AG10803 (cell line): ENCODE measurements at regions not wholly inside any gene's neighbourhood (a gene's known extent, or its start where the extent isn't known, plus 50 kb on each side); places are given as distances from the start of the nearest gene placed in this dataset.

ENCODE experiments used
- DNase-seq: peaks from one replicate; pipeline ENCODE4 v3.0.0; 2010; ENCODE audit warnings: low read depth
- H3K4me3 ChIP-seq: 2 replicates; pipeline ENCODE4 v1.5.1; 2011; ENCODE audit warnings: mild to moderate bottlenecking, low read length, control low read depth
- TF ChIP-seq, protein P1 (sequence below): conservative IDR thresholded peaks from 2 replicates; pipeline ENCODE4 v1.5.1; 2011; ENCODE audit warnings: mild to moderate bottlenecking, low read length, control low read depth, inconsistent platforms

DNA sequence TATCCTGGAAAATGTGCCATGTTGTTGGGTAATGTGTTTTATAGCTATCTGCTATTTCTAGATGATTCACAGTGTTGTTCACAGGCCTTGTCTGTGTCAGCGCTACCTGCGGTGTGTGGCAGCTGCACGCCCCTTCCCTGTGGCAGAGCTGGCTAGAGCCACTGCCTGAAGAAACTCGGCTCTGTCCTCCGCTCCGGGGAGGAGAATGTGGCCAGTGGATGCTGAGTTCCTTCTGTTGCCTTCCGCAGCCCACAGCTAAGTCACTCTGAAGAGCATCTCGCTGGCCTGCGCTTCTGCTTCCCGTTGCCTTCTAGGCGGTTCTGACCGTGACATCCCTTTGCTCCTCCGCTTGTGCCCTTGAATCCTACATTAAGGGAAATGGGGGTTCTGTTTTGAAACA lies 135.1 kb downstream of the PLG start:
- no peak for DNase-seq
- H3K4me3 ChIP-seq = no peak overlapping the region
- TF ChIP-seq, protein P1, sequence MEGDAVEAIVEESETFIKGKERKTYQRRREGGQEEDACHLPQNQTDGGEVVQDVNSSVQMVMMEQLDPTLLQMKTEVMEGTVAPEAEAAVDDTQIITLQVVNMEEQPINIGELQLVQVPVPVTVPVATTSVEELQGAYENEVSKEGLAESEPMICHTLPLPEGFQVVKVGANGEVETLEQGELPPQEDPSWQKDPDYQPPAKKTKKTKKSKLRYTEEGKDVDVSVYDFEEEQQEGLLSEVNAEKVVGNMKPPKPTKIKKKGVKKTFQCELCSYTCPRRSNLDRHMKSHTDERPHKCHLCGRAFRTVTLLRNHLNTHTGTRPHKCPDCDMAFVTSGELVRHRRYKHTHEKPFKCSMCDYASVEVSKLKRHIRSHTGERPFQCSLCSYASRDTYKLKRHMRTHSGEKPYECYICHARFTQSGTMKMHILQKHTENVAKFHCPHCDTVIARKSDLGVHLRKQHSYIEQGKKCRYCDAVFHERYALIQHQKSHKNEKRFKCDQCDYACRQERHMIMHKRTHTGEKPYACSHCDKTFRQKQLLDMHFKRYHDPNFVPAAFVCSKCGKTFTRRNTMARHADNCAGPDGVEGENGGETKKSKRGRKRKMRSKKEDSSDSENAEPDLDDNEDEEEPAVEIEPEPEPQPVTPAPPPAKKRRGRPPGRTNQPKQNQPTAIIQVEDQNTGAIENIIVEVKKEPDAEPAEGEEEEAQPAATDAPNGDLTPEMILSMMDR = no peak

DNA sequence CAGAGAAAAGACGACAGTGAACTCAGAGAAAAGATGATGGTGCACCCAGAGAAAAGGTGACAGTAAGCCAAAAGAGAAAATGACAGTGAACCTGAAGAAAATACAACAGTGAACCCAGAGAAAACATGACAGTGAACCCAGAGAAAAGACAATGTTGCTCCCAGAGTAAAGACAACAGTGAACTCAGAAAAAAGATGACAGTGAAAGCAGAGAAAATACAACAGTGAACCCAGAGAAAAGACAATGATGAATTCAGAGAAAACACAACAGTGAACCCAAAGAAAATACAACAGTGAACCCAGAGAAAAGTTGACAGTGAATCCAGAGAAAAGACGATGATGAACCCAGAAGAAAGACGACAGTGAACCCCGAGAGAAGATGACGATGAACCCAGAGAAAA lies 140.5 kb upstream of the MAP3K4 start:
- TF ChIP-seq, protein P1 = no peak
- no peak overlapping the region for H3K4me3 ChIP-seq
- no peak for DNase-seq

DNA sequence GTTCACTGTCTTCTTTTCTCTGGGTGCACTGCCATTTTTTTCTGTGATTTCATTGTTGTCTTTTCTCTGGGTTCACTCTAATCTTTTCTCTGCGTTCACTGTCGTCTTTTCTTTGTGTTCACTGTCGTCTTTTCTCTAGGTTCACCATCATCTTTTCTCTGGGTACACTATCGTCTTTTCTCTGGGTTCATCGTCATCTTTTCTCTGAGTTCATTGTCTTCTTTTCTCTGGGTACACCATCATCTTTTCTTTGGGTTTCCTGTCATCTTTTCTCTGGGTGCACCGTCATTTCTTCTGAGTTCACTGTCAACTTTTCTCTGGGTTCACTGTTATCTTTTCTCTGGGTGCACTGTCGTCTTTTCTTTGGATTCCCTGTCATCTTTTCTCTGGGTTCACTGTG lies 137.6 kb upstream of the MAP3K4 start:
- no peak overlapping the region for H3K4me3 ChIP-seq
- DNase-seq = no peak
- TF ChIP-seq, protein P1 = no peak

DNA sequence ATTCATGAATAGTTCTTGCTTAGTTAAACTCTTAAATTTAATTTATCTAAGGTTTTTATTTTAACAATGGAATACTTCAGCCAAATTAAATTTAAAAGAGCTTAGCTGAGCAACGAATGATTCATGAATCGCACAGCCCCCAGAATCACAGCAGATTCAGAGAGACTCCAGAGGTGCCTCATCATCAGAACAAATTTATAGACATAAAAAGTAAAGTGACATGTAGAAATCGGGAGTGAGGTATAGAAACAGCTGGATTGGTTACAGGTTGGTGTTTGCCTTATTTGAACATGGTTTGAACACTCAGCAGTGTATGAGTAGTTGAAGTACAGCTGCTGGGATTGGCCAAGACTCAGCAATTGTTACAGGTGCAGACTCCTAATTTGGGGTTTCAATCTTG lies 132.7 kb upstream of the MAP3K4 start:
- DNase-seq = no peak
- H3K4me3 ChIP-seq = no peak overlapping the region
- TF ChIP-seq, protein P1 = no peak

DNA sequence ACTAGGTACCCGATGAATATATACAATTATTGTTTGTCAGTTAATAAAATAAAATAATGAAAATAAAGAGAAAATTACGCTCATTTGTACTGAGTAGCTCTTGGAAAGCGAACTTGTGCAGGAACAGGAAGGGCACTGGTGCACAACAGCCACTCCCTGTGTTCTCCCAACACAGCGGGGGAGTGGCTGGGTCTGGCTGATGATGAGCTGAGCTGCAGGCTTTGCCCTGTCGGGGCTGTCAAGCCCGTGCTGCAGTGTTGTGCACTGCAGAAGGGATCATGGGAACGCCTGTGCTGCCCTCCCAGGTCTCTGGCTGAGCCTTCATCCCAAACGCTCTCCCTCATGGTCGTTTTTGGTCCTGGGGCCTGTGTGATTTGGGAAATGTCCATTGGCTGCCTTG lies 131.7 kb upstream of the MAP3K4 start:
- no peak for DNase-seq
- no peak overlapping the region for H3K4me3 ChIP-seq
- TF ChIP-seq, protein P1 = no peak

DNA sequence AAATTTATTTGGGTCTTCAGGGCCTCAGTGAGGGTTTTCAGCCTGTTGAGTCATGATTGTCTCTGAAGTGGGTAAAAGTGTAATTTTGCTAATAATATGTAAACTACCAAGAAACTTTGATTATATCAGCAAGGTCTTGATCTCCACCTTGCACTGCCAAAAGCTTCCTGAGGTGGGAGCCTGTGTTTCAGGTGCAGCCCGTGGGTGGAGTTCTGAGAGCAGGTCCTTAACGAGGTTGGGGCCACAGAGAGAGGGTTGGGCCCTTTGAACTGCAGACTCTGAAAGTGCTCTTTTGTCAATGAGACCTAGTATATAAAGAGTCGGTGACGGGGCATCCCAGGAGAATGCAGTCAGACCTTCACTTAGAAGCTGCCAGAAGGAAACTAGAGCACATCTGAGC lies 129.7 kb upstream of the MAP3K4 start:
- DNase-seq = no peak
- H3K4me3 ChIP-seq = no peak overlapping the region
- TF ChIP-seq, protein P1 = no peak

DNA sequence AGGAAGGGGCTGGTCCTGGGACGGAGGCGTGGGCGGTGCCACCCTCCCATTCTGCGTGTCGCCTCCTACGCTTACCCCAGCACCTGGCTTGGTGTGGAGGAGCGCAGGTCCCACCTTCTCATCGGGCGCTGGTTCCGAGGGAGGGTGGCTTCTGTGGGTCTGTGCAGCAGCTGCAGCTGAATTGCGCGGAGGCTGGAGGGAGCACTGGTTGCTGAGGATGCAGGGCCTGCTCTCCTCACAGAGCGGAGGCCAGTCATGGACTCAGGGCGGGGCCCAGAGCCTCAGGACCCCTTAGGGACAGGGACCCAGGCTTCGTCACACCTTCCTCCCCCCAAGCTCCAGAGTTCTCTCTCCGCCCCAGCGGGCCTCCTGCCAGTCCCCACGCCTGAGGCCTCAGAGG lies 127.8 kb upstream of the MAP3K4 start:
- H3K4me3 ChIP-seq = no peak overlapping the region
- TF ChIP-seq, protein P1 = no peak
- DNase-seq = no peak
